Omental fat pad (tissue), 3 donors: ENCODE measurements at regions not wholly inside any gene's neighbourhood (a gene's known extent, or its start where the extent isn't known, plus 50 kb on each side); places are given as distances from the start of the nearest gene placed in this dataset.

Experiments used
- ATAC-seq: fragments of 150-250 bp; one replicate; pipeline ENCODE4 v1.9.1; 2016; ENCODE audit warnings: mild to moderate bottlenecking, moderate library complexity; ENCODE audit not compliant: low FRiP score
- DNase-seq: peaks from one replicate; pipeline ENCODE4 v3.0.0-alpha.2; 2019; ENCODE audit warnings: low spot score
- CTCF ChIP-seq, 3 donors: fragments of 450-650 bp; IDR thresholded peaks; one replicate each; pipeline ENCODE4 v1.5.1; 2016 to 2017; ENCODE audit warnings: antibody characterized with exemption in 3 of 3, mild to moderate bottlenecking in 3 of 3, moderate library complexity in 2 of 3

GRCh38 chr9:95653246-95653645 lies 136.5 kb upstream of the PTCH1 start:
- TF ChIP-seq CTCF (IDR thresholded peaks at IDR 0.05) = no peak
- DNase-seq (no peak), ATAC-seq (no peak)

- no peak for TF ChIP-seq CTCF (IDR thresholded peaks at IDR 0.05)
- no peak for ATAC-seq
- no peak for DNase-seq
These were observed 133.9 kb upstream of the PTCH1 start for GRCh38 chr9:95650720-95651119.

GRCh38 chr9:95649801-95650213 lies 133.0 kb upstream of the PTCH1 start:
- ATAC-seq (no peak), DNase-seq (no peak)
- TF ChIP-seq CTCF (IDR thresholded peaks at IDR 0.05) = no peak

DNA sequence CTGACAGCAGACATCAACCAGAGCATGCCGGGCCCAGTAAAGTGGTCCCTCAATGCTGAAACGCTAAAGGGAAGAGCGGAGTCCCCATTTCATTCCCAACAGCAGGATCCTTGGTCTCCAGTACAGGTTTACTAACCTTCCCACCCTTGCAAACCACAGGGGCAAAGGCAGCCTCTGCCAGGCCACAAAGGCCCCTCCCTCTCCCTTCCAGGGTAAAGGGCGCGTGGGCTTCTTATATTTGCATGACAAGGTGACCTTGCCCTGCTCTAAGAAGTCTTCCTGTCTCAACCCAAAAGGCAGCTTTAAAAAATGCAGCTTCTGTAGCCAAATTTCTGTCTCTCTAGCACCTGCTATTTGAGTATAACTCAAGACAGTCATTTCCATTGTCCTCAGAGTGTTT lies 131.5 kb upstream of the PTCH1 start:
- ATAC-seq = no peak
- DNase-seq = no peak
- no peak for TF ChIP-seq CTCF (IDR thresholded peaks at IDR 0.05)

GRCh38 chr9:95645992-95646391 lies 129.2 kb upstream of the PTCH1 start:
- ATAC-seq (no peak), DNase-seq (no peak)
- TF ChIP-seq CTCF (IDR thresholded peaks at IDR 0.05) = no peak

- ATAC-seq (no peak), DNase-seq (no peak)
These were observed 128.8 kb upstream of the PTCH1 start for GRCh38 chr9:95645579-95645978.

GRCh38 chr9:95644377-95644776 lies 127.6 kb upstream of the PTCH1 start:
- TF ChIP-seq CTCF (IDR thresholded peaks at IDR 0.05) = no peak
- ATAC-seq (no peak), DNase-seq (no peak)

More at GRCh38 chr9:95645579-95645978, 128.8 kb upstream of the PTCH1 start:
- TF ChIP-seq CTCF (IDR thresholded peaks at IDR 0.05) = no peak
